RWPE2 (cell line): ENCODE measurements at regions not wholly inside any gene's neighbourhood (a gene's known extent, or its start where the extent isn't known, plus 50 kb on each side); places are given as distances from the start of the nearest gene placed in this dataset.

ENCODE experiments used
- ATAC-seq: fragments of 200-7000 bp; cut with Tn5 transposase; 3 replicates; pipeline ENCODE4 v1.9.1; 2021; ENCODE audit warnings: low read depth
- DNase-seq: peaks from one replicate; pipeline ENCODE4 v3.0.0-alpha.2; 2020; ENCODE audit warnings: low spot score
- H3K27ac ChIP-seq: fragments of 450-650 bp; 2 replicates; pipeline ENCODE4 v1.5.1; 2017; ENCODE audit warnings: mild to moderate bottlenecking; ENCODE audit not compliant: poor library complexity, severe bottlenecking
- H3K27me3 ChIP-seq: fragments of 250-450 bp; sonication (Bioruptor Pico); 2 replicates; pipeline ENCODE4 v1.5.1; 2021; ENCODE audit warnings: mild to moderate bottlenecking, moderate library complexity; ENCODE audit not compliant: insufficient read depth, poor library complexity, severe bottlenecking
- H3K36me3 ChIP-seq: fragments of 250-450 bp; sonication (Bioruptor Pico); 2 replicates; pipeline ENCODE4 v1.5.1; 2020; ENCODE audit warnings: low read depth, mild to moderate bottlenecking, moderate library complexity
- H3K4me1 ChIP-seq: fragments of 250-450 bp; sonication (Bioruptor Pico); 2 replicates; pipeline ENCODE4 v1.5.1; 2021; ENCODE audit warnings: mild to moderate bottlenecking, moderate library complexity; ENCODE audit not compliant: insufficient read depth, poor library complexity, severe bottlenecking
- H3K4me3 ChIP-seq: fragments of 250-450 bp; sonication (Bioruptor Pico); 2 replicates; pipeline ENCODE4 v1.5.1; 2021; ENCODE audit warnings: mild to moderate bottlenecking, moderate library complexity; ENCODE audit not compliant: severe bottlenecking
- H3K9me3 ChIP-seq: fragments of 250-450 bp; sonication (Bioruptor Pico); 2 replicates; pipeline ENCODE4 v1.5.1; 2021; ENCODE audit warnings: mild to moderate bottlenecking, moderate library complexity; ENCODE audit not compliant: severe bottlenecking
- CTCF ChIP-seq: fragments of 450-650 bp; IDR thresholded peaks from one replicate; pipeline ENCODE4 v1.5.1; 2017; ENCODE audit warnings: mild to moderate bottlenecking, moderate library complexity; ENCODE audit not compliant: poor library complexity, severe bottlenecking

- H3K36me3 ChIP-seq = no peaks in the 10 kb centered on the region
- TF ChIP-seq CTCF = no peak
- DNase-seq (no peak), ATAC-seq (no peak)
- no peaks in the 10 kb centered on the region for H3K9me3 ChIP-seq
- H3K27ac ChIP-seq = no peak overlapping the region
- H3K4me1 ChIP-seq = peaks cover 6% of the 10 kb centered on the region
- peaks cover 4% of the 10 kb centered on the region for H3K27me3 ChIP-seq
- H3K4me3 ChIP-seq = no peak overlapping the region
Observed at GRCh38 chr16:79528338-79528737, 72.2 kb downstream of the MAF start.

GRCh38 chr16:79523971-79524370, 76.6 kb downstream of the MAF start:
- DNase-seq (no peak), ATAC-seq (no peak)
- no peak for TF ChIP-seq CTCF
- no peaks in the 10 kb centered on the region for H3K36me3 ChIP-seq
- no peak overlapping the region for H3K27ac ChIP-seq
- no peaks in the 10 kb centered on the region for H3K4me1 ChIP-seq
- H3K9me3 ChIP-seq = no peaks in the 10 kb centered on the region
- no peak overlapping the region for H3K4me3 ChIP-seq
- peaks cover 5% of the 10 kb centered on the region for H3K27me3 ChIP-seq

DNA sequence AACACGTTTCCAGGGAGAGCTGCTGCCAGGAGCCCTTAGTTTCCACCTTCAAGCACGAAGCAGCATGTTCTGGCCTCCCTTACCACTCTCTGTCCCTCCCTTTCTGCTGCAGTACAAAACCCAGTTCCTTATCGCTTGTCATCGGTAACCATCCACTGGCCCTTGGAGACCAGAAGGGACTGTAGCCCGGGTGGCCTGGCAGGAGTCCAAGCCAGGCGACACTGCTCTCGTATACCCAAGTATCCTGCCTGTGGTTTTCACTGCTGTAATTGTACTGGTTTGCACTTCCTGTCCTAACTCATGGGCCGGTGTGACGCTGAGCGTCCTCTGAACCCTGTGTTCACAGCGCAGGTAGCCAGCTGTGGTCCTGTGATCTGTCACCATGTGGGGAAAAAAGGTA, 81.1 kb downstream of the MAF start:
- DNase-seq = no peak
- no peak for ATAC-seq
- H3K9me3 ChIP-seq = no peaks in the 10 kb centered on the region
- H3K4me1 ChIP-seq = no peaks in the 10 kb centered on the region
- TF ChIP-seq CTCF = no peak
- peaks cover 7% of the 10 kb centered on the region for H3K27me3 ChIP-seq
- H3K4me3 ChIP-seq = no peak overlapping the region
- no peaks in the 10 kb centered on the region for H3K36me3 ChIP-seq
- H3K27ac ChIP-seq = no peak overlapping the region

- Histone ChIP-seq H3K27me3 (peaks cover 15% of the 10 kb centered on the region), H3K9me3 (no peaks in the 10 kb centered on the region), H3K27ac (no peak overlapping the region), H3K4me1 (no peaks in the 10 kb centered on the region), H3K36me3 (no peaks in the 10 kb centered on the region), H3K4me3 (no peak overlapping the region)
- no peak for DNase-seq
- ATAC-seq = no peak
- TF ChIP-seq CTCF = no peak
Observed at GRCh38 chr16:79517156-79517555, 83.4 kb downstream of the MAF start.

DNA sequence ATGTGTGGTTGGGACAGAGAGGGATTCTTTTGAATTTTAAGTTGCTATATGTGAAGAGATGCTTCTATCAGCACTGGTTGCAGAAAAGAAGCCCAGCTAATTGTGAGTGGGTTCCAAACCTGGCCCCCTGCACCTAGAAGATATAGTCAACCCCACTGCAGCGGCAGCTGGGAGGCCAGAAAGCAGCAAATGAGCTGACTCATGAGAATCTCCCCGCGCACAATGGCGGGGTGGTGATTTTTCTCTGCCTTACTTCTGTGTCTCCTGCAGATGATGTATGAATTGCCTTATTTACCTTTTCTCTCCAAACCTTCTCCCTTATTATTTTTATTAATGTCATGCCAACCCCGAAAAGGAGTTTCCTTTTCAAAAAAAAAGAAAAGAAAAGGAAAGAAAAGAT, 89.7 kb downstream of the MAF start:
- no peak for ATAC-seq
- H3K9me3 ChIP-seq = no peaks in the 10 kb centered on the region
- no peak for DNase-seq
- H3K27ac ChIP-seq = no peak overlapping the region
- no peaks in the 10 kb centered on the region for H3K4me1 ChIP-seq
- peaks cover 11% of the 10 kb centered on the region for H3K27me3 ChIP-seq
- no peaks in the 10 kb centered on the region for H3K36me3 ChIP-seq
- TF ChIP-seq CTCF = no peak
- no peak overlapping the region for H3K4me3 ChIP-seq
